ENCODE measurements at regions not wholly inside any gene's neighbourhood (a gene's known extent, or its start where the extent isn't known, plus 50 kb on each side); places are given as distances from the start of the nearest gene placed in this dataset.

DNA sequence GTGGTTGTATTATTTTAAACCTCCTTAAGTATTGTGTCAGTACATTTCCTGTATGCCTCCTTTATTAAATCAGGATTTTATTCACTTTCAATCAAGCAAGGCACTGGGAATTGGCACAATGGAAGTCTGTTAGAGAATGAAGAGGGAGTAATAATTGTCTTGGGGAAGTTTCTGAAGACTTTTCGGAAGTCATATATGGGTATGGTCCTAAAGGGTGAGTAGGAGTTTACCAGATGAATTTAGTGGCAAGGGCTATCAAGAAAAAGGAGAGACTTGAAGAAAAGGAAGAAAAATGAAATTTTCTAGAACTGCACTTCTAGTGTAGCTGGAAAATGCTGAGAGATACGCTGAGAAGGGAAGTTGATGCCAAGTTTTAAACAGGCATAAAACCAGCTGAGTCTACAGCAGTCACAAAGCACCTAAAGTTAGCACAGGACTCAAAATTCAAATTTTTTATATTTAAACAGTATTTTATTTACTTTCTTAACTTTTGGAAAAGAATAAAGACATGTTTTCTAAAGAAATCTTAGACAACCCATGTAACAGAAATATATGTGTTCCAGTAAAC, 184.9 kb downstream of the SMC2 start:
- TF ChIP-seq, protein P1, sequence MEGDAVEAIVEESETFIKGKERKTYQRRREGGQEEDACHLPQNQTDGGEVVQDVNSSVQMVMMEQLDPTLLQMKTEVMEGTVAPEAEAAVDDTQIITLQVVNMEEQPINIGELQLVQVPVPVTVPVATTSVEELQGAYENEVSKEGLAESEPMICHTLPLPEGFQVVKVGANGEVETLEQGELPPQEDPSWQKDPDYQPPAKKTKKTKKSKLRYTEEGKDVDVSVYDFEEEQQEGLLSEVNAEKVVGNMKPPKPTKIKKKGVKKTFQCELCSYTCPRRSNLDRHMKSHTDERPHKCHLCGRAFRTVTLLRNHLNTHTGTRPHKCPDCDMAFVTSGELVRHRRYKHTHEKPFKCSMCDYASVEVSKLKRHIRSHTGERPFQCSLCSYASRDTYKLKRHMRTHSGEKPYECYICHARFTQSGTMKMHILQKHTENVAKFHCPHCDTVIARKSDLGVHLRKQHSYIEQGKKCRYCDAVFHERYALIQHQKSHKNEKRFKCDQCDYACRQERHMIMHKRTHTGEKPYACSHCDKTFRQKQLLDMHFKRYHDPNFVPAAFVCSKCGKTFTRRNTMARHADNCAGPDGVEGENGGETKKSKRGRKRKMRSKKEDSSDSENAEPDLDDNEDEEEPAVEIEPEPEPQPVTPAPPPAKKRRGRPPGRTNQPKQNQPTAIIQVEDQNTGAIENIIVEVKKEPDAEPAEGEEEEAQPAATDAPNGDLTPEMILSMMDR (IDR thresholded peaks at IDR 0.05): no peak
- no peak for TF ChIP-seq EZH2 (IDR thresholded peaks at IDR 0.05; ENCODE audit: borderline replicate concordance, insufficient read depth, low read depth, low read length, poor library complexity, severe bottlenecking)
